ENCODE measurements at regions not wholly inside any gene's neighbourhood (a gene's known extent, or its start where the extent isn't known, plus 50 kb on each side); places are given as distances from the start of the nearest gene placed in this dataset.

- no peak for TF ChIP-seq CTCF (IDR thresholded peaks at IDR 0.05)
- no peak for TF ChIP-seq POLR2AphosphoS5 (IDR thresholded peaks at IDR 0.05)
- no peak for TF ChIP-seq POLR2A (IDR thresholded peaks at IDR 0.05)
- H3K36me3 ChIP-seq: no peaks in the 10 kb centered on the region
- H3K27me3 ChIP-seq: no peaks in the 10 kb centered on the region
- H3K4me1 ChIP-seq: no peaks in the 10 kb centered on the region
- no peak overlapping the region for H3K4me3 ChIP-seq
- H3K9me3 ChIP-seq: no peaks in the 10 kb centered on the region
- H3K27ac ChIP-seq: peak overlapping the region; percentile 48 to 62
- intact Hi-C loops (cut with DNase I; ENCODE audit: low total_unique reads): no loop called here
- no peak for DNase-seq (ENCODE audit: low spot score in 2 of 2)
Measured at GRCh38 chr11:130602641-130603334, 154.3 kb downstream of the ADAMTS15 start.

GRCh38 chr11:130603335-130603906 lies 155.0 kb downstream of the ADAMTS15 start:
- intact Hi-C loops (cut with DNase I; ENCODE audit: low total_unique reads): no loop called here
- Histone ChIP-seq H3K27me3 (no peaks in the 10 kb centered on the region), H3K4me1 (no peaks in the 10 kb centered on the region), H3K27ac (peak overlapping the region; percentile 48 to 62), H3K9me3 (no peaks in the 10 kb centered on the region), H3K36me3 (no peaks in the 10 kb centered on the region), H3K4me3 (no peak overlapping the region)
- no peak for DNase-seq (ENCODE audit: low spot score in 2 of 2)
- TF ChIP-seq POLR2A (IDR thresholded peaks at IDR 0.05) (no peak), POLR2AphosphoS5 (IDR thresholded peaks at IDR 0.05) (no peak), CTCF (IDR thresholded peaks at IDR 0.05) (no peak)

- no peaks in the 10 kb centered on the region for H3K36me3 ChIP-seq
- H3K9me3 ChIP-seq: no peaks in the 10 kb centered on the region
- no peaks in the 10 kb centered on the region for H3K27me3 ChIP-seq
- TF ChIP-seq POLR2AphosphoS5 (IDR thresholded peaks at IDR 0.05) (no peak), CTCF (IDR thresholded peaks at IDR 0.05) (no peak), POLR2A (IDR thresholded peaks at IDR 0.05) (no peak)
- H3K4me3 ChIP-seq: no peak overlapping the region
- no peak for DNase-seq (ENCODE audit: low spot score in 2 of 2)
- peak overlapping the region in 1 of 2 donors; percentile 38 for H3K27ac ChIP-seq
- intact Hi-C loops (cut with DNase I; ENCODE audit: low total_unique reads): no loop called here
- no peaks in the 10 kb centered on the region for H3K4me1 ChIP-seq
Measured at GRCh38 chr11:130604606-130605005, 156.2 kb downstream of the ADAMTS15 start.

GRCh38 chr11:130606178-130606577 lies 157.7 kb downstream of the ADAMTS15 start:
- no peaks in the 10 kb centered on the region for H3K4me1 ChIP-seq
- no peak overlapping the region for H3K4me3 ChIP-seq
- H3K27me3 ChIP-seq: no peaks in the 10 kb centered on the region
- no peaks in the 10 kb centered on the region for H3K9me3 ChIP-seq
- H3K36me3 ChIP-seq: no peaks in the 10 kb centered on the region
- DNase-seq (ENCODE audit: low spot score in 2 of 2): no peak
- no peak for TF ChIP-seq CTCF (IDR thresholded peaks at IDR 0.05)
- TF ChIP-seq POLR2AphosphoS5 (IDR thresholded peaks at IDR 0.05): no peak
- no peak for TF ChIP-seq POLR2A (IDR thresholded peaks at IDR 0.05)
- intact Hi-C loops (cut with DNase I; ENCODE audit: low total_unique reads): no loop called here
- H3K27ac ChIP-seq: peak overlapping the region; percentile 78 to 94

- no peak overlapping the region for H3K4me3 ChIP-seq
- H3K9me3 ChIP-seq: no peaks in the 10 kb centered on the region
- TF ChIP-seq CTCF (IDR thresholded peaks at IDR 0.05): no peak
- peak in 1 of 3 donors; percentile 19 for TF ChIP-seq POLR2AphosphoS5 (IDR thresholded peaks at IDR 0.05)
- no peaks in the 10 kb centered on the region for H3K4me1 ChIP-seq
- H3K27ac ChIP-seq: peak overlapping the region; percentile 78 to 94
- no peaks in the 10 kb centered on the region for H3K27me3 ChIP-seq
- no peak for DNase-seq (ENCODE audit: low spot score in 2 of 2)
- intact Hi-C loops (cut with DNase I; ENCODE audit: low total_unique reads): no loop called here
- no peaks in the 10 kb centered on the region for H3K36me3 ChIP-seq
Measured at GRCh38 chr11:130606781-130607511, 158.5 kb downstream of the ADAMTS15 start.
